H9 (cell line): ENCODE measurements at regions not wholly inside any gene's neighbourhood (a gene's known extent, or its start where the extent isn't known, plus 50 kb on each side); places are given as distances from the start of the nearest gene placed in this dataset.
"Not testable (repeated sequence)": the region's sequence is repeated elsewhere in the genome, so short reads cannot be mapped to it uniquely, and the experiment has no call there.

Source experiments
- DNase-seq: peaks from one replicate; pipeline ENCODE4 v3.0.0-alpha.2; 2017
- H2AFZ ChIP-seq: one replicate; pipeline ENCODE4 v1.6.1; 2013; ENCODE audit warnings: mild to moderate bottlenecking, low read length, control low read depth, moderate library complexity
- H2AK5ac ChIP-seq: 2 replicates; pipeline ENCODE4 v1.6.1; 2013; ENCODE audit warnings: low read length, control low read depth, mixed read lengths; ENCODE audit not compliant: insufficient read length
- H2BK120ac ChIP-seq: one replicate; pipeline ENCODE4 v1.6.1; 2013; ENCODE audit warnings: low read depth, mild to moderate bottlenecking, low read length, control low read depth, inconsistent platforms; ENCODE audit not compliant: poor library complexity, severe bottlenecking
- H2BK12ac ChIP-seq: 2 replicates; pipeline ENCODE4 v1.6.1; 2013; ENCODE audit warnings: low read length, control low read depth, mixed read lengths, low read depth; ENCODE audit not compliant: insufficient read length
- H2BK15ac ChIP-seq: 2 replicates; pipeline ENCODE4 v1.6.1; 2013; ENCODE audit warnings: low read depth, low read length, control low read depth
- H2BK20ac ChIP-seq: one replicate; pipeline ENCODE4 v1.6.1; 2013; ENCODE audit warnings: low read depth, mild to moderate bottlenecking, low read length, control low read depth, inconsistent platforms; ENCODE audit not compliant: poor library complexity, severe bottlenecking
- H2BK5ac ChIP-seq: 2 replicates; pipeline ENCODE4 v1.6.1; 2013; ENCODE audit warnings: low read length, control low read depth, mixed read lengths; ENCODE audit not compliant: insufficient read length
- H3K14ac ChIP-seq: 2 replicates; pipeline ENCODE4 v1.6.1; 2013; ENCODE audit warnings: low read length, control low read depth; ENCODE audit not compliant: insufficient read depth
- H3K18ac ChIP-seq: 2 replicates; pipeline ENCODE4 v1.6.1; 2013; ENCODE audit warnings: low read depth, mild to moderate bottlenecking, mixed read lengths, low read length, control low read depth; ENCODE audit not compliant: insufficient read length
- H3K23ac ChIP-seq: 2 replicates; pipeline ENCODE4 v1.6.1; 2013; ENCODE audit warnings: low read length, control low read depth, mixed read lengths, low read depth; ENCODE audit not compliant: insufficient read length
- H3K23me2 ChIP-seq: 2 replicates; pipeline ENCODE4 v1.6.1; 2013; ENCODE audit warnings: low read depth, mild to moderate bottlenecking, mixed read lengths, low read length, control low read depth; ENCODE audit not compliant: insufficient read length, poor library complexity, severe bottlenecking
- H3K27ac ChIP-seq: 2 replicates; pipeline ENCODE4 v1.5.1; 2013; ENCODE audit warnings: low read length, control low read depth, mixed read lengths, low read depth; ENCODE audit not compliant: insufficient read length
- H3K27me3 ChIP-seq: 2 replicates; pipeline ENCODE4 v1.6.1; 2013; ENCODE audit warnings: low read length, control low read depth, inconsistent platforms; ENCODE audit not compliant: insufficient read depth
- H3K4ac ChIP-seq: 2 replicates; pipeline ENCODE4 v1.6.1; 2013; ENCODE audit warnings: low read depth, mild to moderate bottlenecking, control low read depth, inconsistent platforms, low read length, moderate library complexity
- H3K4me1 ChIP-seq: 2 replicates; pipeline ENCODE4 v1.6.1; 2013; ENCODE audit warnings: low read length, control low read depth, inconsistent platforms; ENCODE audit not compliant: insufficient read depth
- H3K4me2 ChIP-seq: 2 replicates; pipeline ENCODE4 v1.6.1; 2013; ENCODE audit warnings: low read length, control low read depth, mixed read lengths; ENCODE audit not compliant: insufficient read length, insufficient read depth
- H3K56ac ChIP-seq: 2 replicates; pipeline ENCODE4 v1.6.1; 2013; ENCODE audit warnings: low read depth, mild to moderate bottlenecking, mixed read lengths, low read length, control low read depth; ENCODE audit not compliant: insufficient read length
- H3K79me1 ChIP-seq: 2 replicates; pipeline ENCODE4 v1.6.1; 2013; ENCODE audit warnings: low read depth, mild to moderate bottlenecking, moderate library complexity, low read length, control low read depth, inconsistent platforms; ENCODE audit not compliant: insufficient read depth, poor library complexity, severe bottlenecking
- H3K79me2 ChIP-seq: 2 replicates; pipeline ENCODE4 v1.6.1; 2013; ENCODE audit warnings: low read length, control low read depth, inconsistent platforms; ENCODE audit not compliant: insufficient read depth
- H3K9ac ChIP-seq: 2 replicates; pipeline ENCODE4 v1.6.1; 2013; ENCODE audit warnings: low read length, control low read depth, mixed read lengths; ENCODE audit not compliant: insufficient read length; ENCODE audit errors: extremely low read depth
- H3K9me3 ChIP-seq: one replicate; pipeline ENCODE4 v1.6.1; 2013; ENCODE audit warnings: low read depth, low read length, inconsistent platforms; ENCODE audit not compliant: control insufficient read depth
- H3T11ph ChIP-seq: one replicate; pipeline ENCODE4 v1.6.1; 2013; ENCODE audit warnings: mild to moderate bottlenecking, low read length, control low read depth, inconsistent platforms
- H4K20me1 ChIP-seq: one replicate; pipeline ENCODE4 v1.6.1; 2013; ENCODE audit not compliant: control insufficient read depth, insufficient read length, insufficient read depth
- H4K5ac ChIP-seq: 2 replicates; pipeline ENCODE4 v1.6.1; 2013; ENCODE audit warnings: low read depth, mild to moderate bottlenecking, mixed read lengths, low read length, control low read depth; ENCODE audit not compliant: insufficient read length
- H4K8ac ChIP-seq: replicated peaks from 2 replicates; pipeline ENCODE4 v1.6.1; 2013; ENCODE audit warnings: low read length, control low read depth, mixed read lengths, low read depth; ENCODE audit not compliant: insufficient read length
- H4K91ac ChIP-seq: 2 replicates; pipeline ENCODE4 v1.6.1; 2013; ENCODE audit warnings: low read depth, mild to moderate bottlenecking, moderate library complexity, mixed read lengths, low read length, control low read depth; ENCODE audit not compliant: insufficient read length
- H3K27ac Mint-ChIP-seq, 3 experiments: 2 replicates in 2 of 3; 3 replicates in 1 of 3; pipeline ENCODE4 v1.8.0; 2020 to 2021; ENCODE audit warnings: mixed read lengths in 3 of 3, mild to moderate bottlenecking in 1 of 3, moderate library complexity in 1 of 3
- H3K27me3 Mint-ChIP-seq: 2 replicates; pipeline ENCODE4 v1.8.0; 2021; ENCODE audit warnings: low read depth, mild to moderate bottlenecking, moderate library complexity, mixed read lengths
- H3K36me3 Mint-ChIP-seq, 3 experiments: 2 replicates in 2 of 3; 3 replicates in 1 of 3; pipeline ENCODE4 v1.8.0; 2020 to 2021; ENCODE audit warnings: low read depth in 3 of 3, mixed read lengths in 3 of 3; ENCODE audit not compliant: insufficient read depth in 1 of 3
- H3K4me1 Mint-ChIP-seq, 2 experiments: 2 replicates each; pipeline ENCODE4 v1.8.0; 2020; ENCODE audit warnings: mixed read lengths in 2 of 2
- H3K4me3 Mint-ChIP-seq, 2 experiments: 2 replicates in 1 of 2; 3 replicates in 1 of 2; pipeline ENCODE4 v1.8.0; 2020 to 2021; ENCODE audit warnings: mild to moderate bottlenecking in 2 of 2, mixed read lengths in 2 of 2, moderate library complexity in 1 of 2
- H3K9me3 Mint-ChIP-seq, 2 experiments: 2 replicates in 1 of 2; 3 replicates in 1 of 2; pipeline ENCODE4 v1.8.0; 2020; ENCODE audit warnings: mild to moderate bottlenecking in 2 of 2, mixed read lengths in 2 of 2, moderate library complexity in 1 of 2
- WGBS: extraction: QIAGEN DNeasy Blood & Tissue Kit; methylation state at CpG from one replicate; pipeline ENCODE4 v1.1.7; 2013; ENCODE audit warnings: missing lambda C conversion rate, low lambda C conversion rate, mixed read lengths; ENCODE audit not compliant: insufficient read length; ENCODE audit errors: extremely low coverage; 5-methylcytosine and 5-hydroxymethylcytosine counted together
- TF ChIP-seq, protein P1 (sequence below): fragments of 200-600 bp; sonication (generic); conservative IDR thresholded peaks from 3 replicates; pipeline ENCODE4 v1.8.0; 2021; ENCODE audit warnings: antibody characterized with exemption, mild to moderate bottlenecking

DNA sequence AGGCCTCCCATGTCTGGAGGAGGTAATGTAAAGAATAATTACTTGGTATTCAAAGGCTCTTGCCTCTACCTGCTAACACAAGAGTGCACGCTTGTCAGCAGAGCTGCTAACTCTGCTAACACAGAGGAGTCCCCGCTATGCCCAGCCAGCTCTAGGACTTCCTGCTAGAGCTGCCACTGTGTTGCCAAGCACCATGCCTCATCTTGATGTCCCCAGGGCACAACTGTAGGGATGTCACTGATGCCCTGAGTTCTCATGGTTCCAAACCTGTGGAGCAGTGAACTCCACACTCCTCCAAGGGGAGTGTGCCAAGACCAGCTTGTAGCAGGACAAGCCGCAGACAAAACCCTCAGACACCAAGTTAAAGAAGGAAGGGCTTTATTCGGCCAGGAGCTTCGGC lies 55.3 kb upstream of the CLDN24 start:
- H3K36me3 Mint-ChIP-seq = peaks cover 17 to 27% (median 20%) of the 10 kb centered on the region in 3 experiments
- no peak overlapping the region for H3K23ac ChIP-seq
- no peak overlapping the region for H2BK120ac ChIP-seq
- no peak overlapping the region for H3K4me2 ChIP-seq
- H3K4me1 ChIP-seq = no peaks in the 10 kb centered on the region
- no peaks in the 10 kb centered on the region for H3K27me3 ChIP-seq
- no peaks in the 10 kb centered on the region for H3K79me2 ChIP-seq
- H3K4me3 Mint-ChIP-seq = no peak overlapping the region
- no peak overlapping the region for H3K27ac ChIP-seq
- WGBS = no CpG with 5 or more reads among the region's 5 CpGs
- H3K27me3 Mint-ChIP-seq = peaks cover 2% of the 10 kb centered on the region; the same call in 1 of the 2 replicates
- no peak overlapping the region for H3K27ac Mint-ChIP-seq
- no peak overlapping the region for H3T11ph ChIP-seq
- H4K5ac ChIP-seq = no peak overlapping the region
- H3K23me2 ChIP-seq = no peaks in the 10 kb centered on the region
- no peak overlapping the region for H2AFZ ChIP-seq
- H4K8ac ChIP-seq = no peak overlapping the region
- H3K4ac ChIP-seq = no peak overlapping the region
- no peak for DNase-seq
- no peak overlapping the region for H2BK20ac ChIP-seq
- no peak overlapping the region for H2BK5ac ChIP-seq
- no peak overlapping the region for H3K14ac ChIP-seq
- no peak overlapping the region for H2BK15ac ChIP-seq
- no peak overlapping the region for H4K91ac ChIP-seq
- H2BK12ac ChIP-seq = no peak overlapping the region
- H3K9me3 ChIP-seq = peaks cover 10% of the 10 kb centered on the region
- H3K79me1 ChIP-seq = no peaks in the 10 kb centered on the region
- H2AK5ac ChIP-seq = no peak overlapping the region
- H3K18ac ChIP-seq = no peak overlapping the region
- no peak overlapping the region for H3K9ac ChIP-seq
- TF ChIP-seq, protein P1, sequence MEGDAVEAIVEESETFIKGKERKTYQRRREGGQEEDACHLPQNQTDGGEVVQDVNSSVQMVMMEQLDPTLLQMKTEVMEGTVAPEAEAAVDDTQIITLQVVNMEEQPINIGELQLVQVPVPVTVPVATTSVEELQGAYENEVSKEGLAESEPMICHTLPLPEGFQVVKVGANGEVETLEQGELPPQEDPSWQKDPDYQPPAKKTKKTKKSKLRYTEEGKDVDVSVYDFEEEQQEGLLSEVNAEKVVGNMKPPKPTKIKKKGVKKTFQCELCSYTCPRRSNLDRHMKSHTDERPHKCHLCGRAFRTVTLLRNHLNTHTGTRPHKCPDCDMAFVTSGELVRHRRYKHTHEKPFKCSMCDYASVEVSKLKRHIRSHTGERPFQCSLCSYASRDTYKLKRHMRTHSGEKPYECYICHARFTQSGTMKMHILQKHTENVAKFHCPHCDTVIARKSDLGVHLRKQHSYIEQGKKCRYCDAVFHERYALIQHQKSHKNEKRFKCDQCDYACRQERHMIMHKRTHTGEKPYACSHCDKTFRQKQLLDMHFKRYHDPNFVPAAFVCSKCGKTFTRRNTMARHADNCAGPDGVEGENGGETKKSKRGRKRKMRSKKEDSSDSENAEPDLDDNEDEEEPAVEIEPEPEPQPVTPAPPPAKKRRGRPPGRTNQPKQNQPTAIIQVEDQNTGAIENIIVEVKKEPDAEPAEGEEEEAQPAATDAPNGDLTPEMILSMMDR = no peak
- peaks cover 41 to 53% of the 10 kb centered on the region in 2 experiments for H3K9me3 Mint-ChIP-seq
- H3K56ac ChIP-seq = no peak overlapping the region
- peaks cover 5 to 11% of the 10 kb centered on the region in 2 experiments for H3K4me1 Mint-ChIP-seq
- no peaks in the 10 kb centered on the region for H4K20me1 ChIP-seq

DNA sequence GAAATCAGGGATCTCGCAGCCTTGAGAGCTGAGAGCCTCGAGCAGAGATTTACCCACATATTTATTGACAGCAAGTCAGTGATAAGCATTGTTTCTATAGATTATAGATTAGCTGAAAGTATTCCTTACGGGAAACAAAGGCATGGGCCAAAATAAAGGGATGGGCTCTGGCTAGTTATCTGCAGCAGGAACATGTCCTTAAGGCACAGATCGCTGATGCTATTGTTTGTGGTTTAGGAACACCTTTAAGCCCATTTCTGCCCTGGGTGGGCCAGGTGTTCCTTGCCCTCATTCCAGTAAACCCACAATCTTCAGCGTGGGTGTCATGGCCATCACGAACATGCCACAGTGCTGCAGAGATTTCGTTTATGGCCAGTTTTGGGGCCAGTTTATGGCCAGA lies 56.1 kb upstream of the CLDN24 start:
- not testable (repeated sequence) for H3K4ac ChIP-seq, H2AK5ac ChIP-seq, H3K14ac ChIP-seq, H3K27me3 Mint-ChIP-seq, H2BK20ac ChIP-seq, H3K27me3 ChIP-seq, H4K20me1 ChIP-seq, H3K79me1 ChIP-seq, H3K79me2 ChIP-seq, H3K18ac ChIP-seq, H2BK15ac ChIP-seq, H2AFZ ChIP-seq, H3K27ac ChIP-seq, H3K23ac ChIP-seq, H3T11ph ChIP-seq, H4K8ac ChIP-seq, H3K4me2 ChIP-seq, H3K56ac ChIP-seq, DNase-seq, H3K4me3 Mint-ChIP-seq, H4K5ac ChIP-seq, H2BK120ac ChIP-seq, H3K9ac ChIP-seq, H3K27ac Mint-ChIP-seq, H4K91ac ChIP-seq, H2BK5ac ChIP-seq, H3K23me2 ChIP-seq, H2BK12ac ChIP-seq, H3K4me1 ChIP-seq
- WGBS = no CpG with 5 or more reads among the region's 7 CpGs
- peaks cover 16 to 23% (median 20%) of the 10 kb centered on the region in 3 experiments for H3K36me3 Mint-ChIP-seq
- H3K9me3 Mint-ChIP-seq = peaks cover 34 to 45% of the 10 kb centered on the region in 2 experiments
- peaks cover 10% of the 10 kb centered on the region for H3K9me3 ChIP-seq
- H3K4me1 Mint-ChIP-seq = peaks cover 5 to 11% of the 10 kb centered on the region in 2 experiments
